K562 (cell line): ENCODE measurements at regions not wholly inside any gene's neighbourhood (a gene's known extent, or its start where the extent isn't known, plus 50 kb on each side); places are given as distances from the start of the nearest gene placed in this dataset.

ENCODE experiments used
- DNMT1 ChIP-seq: fragments of 450-650 bp; IDR thresholded peaks from 2 replicates; pipeline ENCODE4 v1.6.1; 2016; ENCODE audit warnings: antibody characterized with exemption, mild to moderate bottlenecking
- MECOM ChIP-seq: fragments of 250-450 bp; sonication (Bioruptor Pico); IDR thresholded peaks from 2 replicates; pipeline ENCODE4 v1.8.0; 2022; ENCODE audit warnings: inconsistent platforms
- PTBP1 ChIP-seq: fragments of 200-400 bp; formaldehyde crosslinking; IDR thresholded peaks from 2 replicates; pipeline ENCODE4 v1.6.1; 2017; ENCODE audit warnings: low read depth, low read length
- RFX7 ChIP-seq: fragments of 250-450 bp; sonication (Bioruptor Pico); IDR thresholded peaks from 2 replicates; pipeline ENCODE4 v1.5.1; 2021; ENCODE audit warnings: mild to moderate bottlenecking
- SIN3A ChIP-seq, 2 experiments: fragments of 150-350 bp in 1 of 2; IDR thresholded peaks; 2 replicates each; pipeline ENCODE4 v1.6.1; 2011 to 2016; ENCODE audit warnings: borderline replicate concordance in 2 of 2, low read depth in 2 of 2, low read length in 2 of 2, mild to moderate bottlenecking in 2 of 2, moderate library complexity in 2 of 2; ENCODE audit not compliant: control insufficient read depth in 1 of 2
- SMAD3 ChIP-seq: fragments of 450-650 bp; formaldehyde crosslinking; conservative IDR thresholded peaks from 2 replicates; pipeline ENCODE4 v1.4.0; 2020; ENCODE audit warnings: mild to moderate bottlenecking
- ZNF165 ChIP-seq: fragments of 250-450 bp; sonication (Bioruptor Pico); IDR thresholded peaks from 2 replicates; pipeline ENCODE4 v1.4.0; 2020; ENCODE audit warnings: borderline replicate concordance
- ZNF75A ChIP-seq: fragments of 450-650 bp; formaldehyde crosslinking; IDR thresholded peaks from 2 replicates; pipeline ENCODE4 v1.4.0; 2020; ENCODE audit warnings: mild to moderate bottlenecking
- TF ChIP-seq, protein P1 (sequence below): sonication (generic); formaldehyde crosslinking; IDR thresholded peaks from 2 replicates; pipeline ENCODE4 v1.8.0; 2023; ENCODE audit warnings: mild to moderate bottlenecking, missing genetic modification reagents

DNA sequence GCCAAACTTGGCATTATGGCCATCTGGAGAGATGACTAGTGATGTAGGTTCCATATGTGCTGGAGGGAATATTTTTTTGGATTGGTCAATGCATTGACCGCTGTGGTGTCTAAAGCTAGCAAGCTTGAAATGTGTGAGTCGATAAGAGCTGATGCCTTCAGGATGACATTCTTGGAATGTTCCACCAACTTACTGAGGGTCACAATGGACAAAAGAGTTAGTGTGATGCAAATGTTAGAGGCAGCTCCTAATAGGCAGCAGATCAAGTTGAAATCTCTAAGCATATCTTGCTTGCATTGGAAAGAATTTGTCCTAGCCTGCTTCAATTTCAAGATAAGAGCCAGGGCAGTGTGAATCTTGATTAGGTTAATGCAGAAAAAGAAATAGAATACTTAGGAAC is 210.4 kb upstream of the AFF2 start:
- TF ChIP-seq SMAD3 (CRISPR knock-in tag) (no peak), PTBP1 (no peak), SIN3A (IDR thresholded peaks at IDR 0.05; ENCODE audit: borderline replicate concordance in 2 of 2, control insufficient read depth in 1 of 2, low read depth in 2 of 2, low read length in 2 of 2) (no peak), ZNF165 (CRISPR knock-in tag) (no peak), RFX7 (CRISPR knock-in tag) (no peak), DNMT1 (no peak), ZNF75A (CRISPR knock-in tag) (no peak), MECOM (no peak)
- TF ChIP-seq, protein P1, sequence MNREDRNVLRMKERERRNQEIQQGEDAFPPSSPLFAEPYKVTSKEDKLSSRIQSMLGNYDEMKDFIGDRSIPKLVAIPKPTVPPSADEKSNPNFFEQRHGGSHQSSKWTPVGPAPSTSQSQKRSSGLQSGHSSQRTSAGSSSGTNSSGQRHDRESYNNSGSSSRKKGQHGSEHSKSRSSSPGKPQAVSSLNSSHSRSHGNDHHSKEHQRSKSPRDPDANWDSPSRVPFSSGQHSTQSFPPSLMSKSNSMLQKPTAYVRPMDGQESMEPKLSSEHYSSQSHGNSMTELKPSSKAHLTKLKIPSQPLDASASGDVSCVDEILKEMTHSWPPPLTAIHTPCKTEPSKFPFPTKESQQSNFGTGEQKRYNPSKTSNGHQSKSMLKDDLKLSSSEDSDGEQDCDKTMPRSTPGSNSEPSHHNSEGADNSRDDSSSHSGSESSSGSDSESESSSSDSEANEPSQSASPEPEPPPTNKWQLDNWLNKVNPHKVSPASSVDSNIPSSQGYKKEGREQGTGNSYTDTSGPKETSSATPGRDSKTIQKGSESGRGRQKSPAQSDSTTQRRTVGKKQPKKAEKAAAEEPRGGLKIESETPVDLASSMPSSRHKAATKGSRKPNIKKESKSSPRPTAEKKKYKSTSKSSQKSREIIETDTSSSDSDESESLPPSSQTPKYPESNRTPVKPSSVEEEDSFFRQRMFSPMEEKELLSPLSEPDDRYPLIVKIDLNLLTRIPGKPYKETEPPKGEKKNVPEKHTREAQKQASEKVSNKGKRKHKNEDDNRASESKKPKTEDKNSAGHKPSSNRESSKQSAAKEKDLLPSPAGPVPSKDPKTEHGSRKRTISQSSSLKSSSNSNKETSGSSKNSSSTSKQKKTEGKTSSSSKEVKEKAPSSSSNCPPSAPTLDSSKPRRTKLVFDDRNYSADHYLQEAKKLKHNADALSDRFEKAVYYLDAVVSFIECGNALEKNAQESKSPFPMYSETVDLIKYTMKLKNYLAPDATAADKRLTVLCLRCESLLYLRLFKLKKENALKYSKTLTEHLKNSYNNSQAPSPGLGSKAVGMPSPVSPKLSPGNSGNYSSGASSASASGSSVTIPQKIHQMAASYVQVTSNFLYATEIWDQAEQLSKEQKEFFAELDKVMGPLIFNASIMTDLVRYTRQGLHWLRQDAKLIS: no peak
